ENCODE measurements at regions not wholly inside any gene's neighbourhood (a gene's known extent, or its start where the extent isn't known, plus 50 kb on each side); places are given as distances from the start of the nearest gene placed in this dataset.

DNA sequence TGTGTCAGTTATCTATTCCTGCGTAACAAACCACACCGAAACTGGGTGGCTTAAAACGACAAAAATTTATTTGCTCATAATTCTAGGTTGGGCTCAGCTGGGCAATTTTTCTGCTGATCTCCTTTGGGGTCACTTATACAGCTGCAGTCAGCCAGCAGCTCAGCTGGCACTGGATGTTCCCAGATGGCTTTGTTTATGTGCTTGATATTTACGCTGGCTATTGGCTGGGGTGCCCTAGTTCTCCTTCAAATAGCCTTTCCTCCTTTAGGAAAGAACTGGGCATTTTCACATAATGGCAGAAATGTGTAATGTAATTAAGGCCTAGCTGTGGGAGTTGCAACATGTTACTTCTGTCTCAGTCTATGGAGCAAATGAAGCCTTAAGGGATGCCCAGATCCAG, 142.2 kb downstream of the B3GNT2 start:
- H3K9me3 ChIP-seq, result no peaks in the 10 kb centered on the region
- no peaks in the 10 kb centered on the region for H3K36me3 ChIP-seq
- 85 to 89% methylated on average over 4 of the region's 4 CpGs for WGBS, 2 donors
- H3K4me1 ChIP-seq, result no peaks in the 10 kb centered on the region
- TF ChIP-seq EP300 (IDR thresholded peaks at IDR 0.05), result no peak
- TF ChIP-seq POLR2A (IDR thresholded peaks at IDR 0.05), result no peak
- TF ChIP-seq CTCF (IDR thresholded peaks at IDR 0.05), result no peak
- H3K27me3 ChIP-seq, result no peaks in the 10 kb centered on the region
- no peak overlapping the region for H3K27ac ChIP-seq
- no peak for DNase-seq (ENCODE audit: low spot score in 2 of 2)
- H3K4me3 ChIP-seq, result no peak overlapping the region

GRCh38 chr2:62337403-62337802, 141.5 kb downstream of the B3GNT2 start:
- no peak for DNase-seq (ENCODE audit: low spot score in 2 of 2)
- Histone ChIP-seq H3K4me3 (no peak overlapping the region), H3K36me3 (no peaks in the 10 kb centered on the region), H3K4me1 (no peaks in the 10 kb centered on the region), H3K27me3 (no peaks in the 10 kb centered on the region), H3K27ac (no peak overlapping the region), H3K9me3 (no peaks in the 10 kb centered on the region)
- WGBS, 2 donors, result 88 to 92% methylated on average over 4 of the region's 4 CpGs
- TF ChIP-seq CTCF (IDR thresholded peaks at IDR 0.05) (no peak), POLR2A (IDR thresholded peaks at IDR 0.05) (no peak), EP300 (IDR thresholded peaks at IDR 0.05) (no peak)

GRCh38 chr2:62335612-62336011, 139.7 kb downstream of the B3GNT2 start:
- H3K27ac ChIP-seq, result no peak overlapping the region
- no peaks in the 10 kb centered on the region for H3K36me3 ChIP-seq
- TF ChIP-seq POLR2A (IDR thresholded peaks at IDR 0.05) (no peak), EP300 (IDR thresholded peaks at IDR 0.05) (no peak), CTCF (IDR thresholded peaks at IDR 0.05) (no peak)
- H3K4me3 ChIP-seq, result no peak overlapping the region
- no peak for DNase-seq (ENCODE audit: low spot score in 2 of 2)
- no peaks in the 10 kb centered on the region for H3K27me3 ChIP-seq
- no peaks in the 10 kb centered on the region for H3K4me1 ChIP-seq
- no peaks in the 10 kb centered on the region for H3K9me3 ChIP-seq
- 70 to 79% methylated on average over 5 of the region's 5 CpGs for WGBS, 2 donors

DNA sequence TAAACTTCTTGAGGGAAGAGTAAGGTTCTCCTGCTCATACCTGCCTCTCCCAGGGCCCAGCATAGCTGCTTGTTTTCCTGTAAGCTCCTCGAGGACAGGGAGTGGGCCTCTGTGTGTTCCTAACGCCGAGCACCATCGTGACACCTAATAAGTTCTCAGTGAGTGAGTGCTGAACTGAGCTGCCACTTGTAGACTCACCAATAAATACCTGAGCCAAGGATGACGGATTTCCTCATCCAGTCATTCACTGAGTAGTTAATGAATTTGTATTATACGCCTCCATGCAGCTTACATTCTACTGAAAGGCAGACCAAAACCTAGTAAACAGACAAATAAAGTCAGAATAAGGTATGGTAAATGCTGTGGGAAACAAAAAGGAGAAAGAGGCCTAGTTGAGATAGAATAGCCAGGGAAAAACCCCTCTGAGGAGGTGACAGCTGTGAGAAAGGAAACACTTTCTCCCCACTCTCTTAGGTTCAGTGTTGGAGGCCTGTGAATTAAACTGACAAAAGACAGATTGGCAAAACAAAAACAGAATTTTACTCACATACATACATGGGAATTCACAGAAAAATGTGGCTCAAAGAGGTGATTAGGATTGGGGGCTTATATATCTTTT, 138.6 kb downstream of the B3GNT2 start:
- H3K4me1 ChIP-seq, result no peaks in the 10 kb centered on the region
- WGBS, 2 donors, result 91 to 92% methylated on average over 6 of the region's 6 CpGs
- no peaks in the 10 kb centered on the region for H3K9me3 ChIP-seq
- H3K4me3 ChIP-seq, result no peak overlapping the region
- H3K27ac ChIP-seq, result no peak overlapping the region
- no peak for TF ChIP-seq POLR2A (IDR thresholded peaks at IDR 0.05)
- no peak for TF ChIP-seq EP300 (IDR thresholded peaks at IDR 0.05)
- no peak for TF ChIP-seq CTCF (IDR thresholded peaks at IDR 0.05)
- H3K27me3 ChIP-seq, result no peaks in the 10 kb centered on the region
- DNase-seq (ENCODE audit: low spot score in 2 of 2), result no peak
- H3K36me3 ChIP-seq, result no peaks in the 10 kb centered on the region

DNA sequence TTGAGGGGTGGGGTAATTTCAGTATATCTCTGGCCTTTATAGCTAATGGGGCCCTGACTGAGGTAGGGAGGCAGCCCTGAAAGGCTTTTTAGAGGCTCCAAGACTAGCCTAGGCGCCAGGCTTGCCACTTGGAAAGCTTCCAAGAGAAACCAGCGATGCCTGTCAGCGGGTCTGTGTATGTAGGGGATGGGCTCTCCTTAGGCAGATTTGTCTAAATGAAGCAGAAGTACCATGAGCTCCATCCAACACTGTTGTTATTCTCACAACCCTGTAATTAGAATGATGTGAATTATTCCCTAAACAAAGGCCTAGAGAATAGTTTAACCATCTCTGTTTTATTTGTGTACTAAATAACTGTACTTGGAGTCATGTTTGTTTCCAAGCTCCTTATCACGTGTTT, 138.1 kb downstream of the B3GNT2 start:
- WGBS, 2 donors, result 48 to 51% methylated on average over 4 of the region's 4 CpGs
- no peaks in the 10 kb centered on the region for H3K36me3 ChIP-seq
- TF ChIP-seq CTCF (IDR thresholded peaks at IDR 0.05), result no peak
- TF ChIP-seq EP300 (IDR thresholded peaks at IDR 0.05), result no peak
- TF ChIP-seq POLR2A (IDR thresholded peaks at IDR 0.05), result no peak
- H3K4me3 ChIP-seq, result no peak overlapping the region
- H3K9me3 ChIP-seq, result no peaks in the 10 kb centered on the region
- H3K4me1 ChIP-seq, result no peaks in the 10 kb centered on the region
- no peaks in the 10 kb centered on the region for H3K27me3 ChIP-seq
- no peak for DNase-seq (ENCODE audit: low spot score in 2 of 2)
- no peak overlapping the region for H3K27ac ChIP-seq

Data from tibial nerve (tissue), 4 donors.